HG02610 (cell line): ENCODE measurements at regions not wholly inside any gene's neighbourhood (a gene's known extent, or its start where the extent isn't known, plus 50 kb on each side); places are given as distances from the start of the nearest gene placed in this dataset.
"Not testable (repeated sequence)": the region's sequence is repeated elsewhere in the genome, so short reads cannot be mapped to it uniquely, and the experiment has no call there.

Source experiments
- ATAC-seq: cut with Tn5 transposase; IDR thresholded peaks from one replicate; pipeline ENCODE4 v1.9.1; 2021; ENCODE audit warnings: mild to moderate bottlenecking, moderate library complexity; ENCODE audit not compliant: unreplicated experiment

DNA sequence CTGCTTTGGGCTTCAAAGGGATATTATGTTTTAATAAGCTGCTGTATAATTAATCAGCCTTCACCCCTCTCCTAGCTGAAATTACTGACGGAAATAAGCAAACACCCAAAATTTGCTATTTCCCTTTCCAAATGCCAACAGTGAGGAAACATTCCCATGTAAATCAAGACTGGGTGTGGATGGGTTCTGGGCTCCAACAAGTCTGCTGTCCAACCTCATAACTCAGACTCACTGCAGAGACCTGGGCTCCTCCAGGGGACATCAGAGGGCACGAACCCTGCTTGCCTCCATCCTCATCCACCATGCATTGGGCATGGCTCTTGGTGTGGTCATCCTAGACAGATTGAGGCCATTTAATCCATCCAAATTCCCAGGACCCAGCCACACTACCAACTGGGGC, 173.7 kb downstream of the C1D start:
- ATAC-seq: no peak

- no peak for ATAC-seq
These were observed 171.2 kb downstream of the C1D start for GRCh38 chr2:67891642-67892041.

DNA sequence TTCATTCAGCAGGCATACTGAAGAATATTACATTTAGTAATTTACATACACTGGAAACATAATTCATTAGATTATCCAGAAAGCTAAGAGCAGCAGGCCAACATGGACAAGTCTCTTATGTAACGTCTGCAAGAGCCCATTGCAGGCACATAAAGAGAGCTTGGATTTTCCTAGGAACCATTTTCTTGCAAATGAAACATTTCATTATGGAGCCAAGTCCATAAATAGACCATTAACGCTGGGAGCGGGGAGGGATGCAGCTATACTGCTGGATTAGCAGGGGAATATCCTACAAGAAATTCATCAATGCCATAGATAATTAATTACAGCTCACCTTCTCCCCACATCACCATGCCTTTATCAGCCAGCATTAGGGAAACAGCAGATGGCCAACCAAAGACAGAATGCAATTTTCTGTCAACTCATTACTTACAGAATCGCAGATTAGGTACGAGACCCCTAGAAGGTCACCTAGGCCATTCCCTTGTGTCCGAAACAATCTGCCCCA, 170.4 kb downstream of the C1D start:
- no peak for ATAC-seq

DNA sequence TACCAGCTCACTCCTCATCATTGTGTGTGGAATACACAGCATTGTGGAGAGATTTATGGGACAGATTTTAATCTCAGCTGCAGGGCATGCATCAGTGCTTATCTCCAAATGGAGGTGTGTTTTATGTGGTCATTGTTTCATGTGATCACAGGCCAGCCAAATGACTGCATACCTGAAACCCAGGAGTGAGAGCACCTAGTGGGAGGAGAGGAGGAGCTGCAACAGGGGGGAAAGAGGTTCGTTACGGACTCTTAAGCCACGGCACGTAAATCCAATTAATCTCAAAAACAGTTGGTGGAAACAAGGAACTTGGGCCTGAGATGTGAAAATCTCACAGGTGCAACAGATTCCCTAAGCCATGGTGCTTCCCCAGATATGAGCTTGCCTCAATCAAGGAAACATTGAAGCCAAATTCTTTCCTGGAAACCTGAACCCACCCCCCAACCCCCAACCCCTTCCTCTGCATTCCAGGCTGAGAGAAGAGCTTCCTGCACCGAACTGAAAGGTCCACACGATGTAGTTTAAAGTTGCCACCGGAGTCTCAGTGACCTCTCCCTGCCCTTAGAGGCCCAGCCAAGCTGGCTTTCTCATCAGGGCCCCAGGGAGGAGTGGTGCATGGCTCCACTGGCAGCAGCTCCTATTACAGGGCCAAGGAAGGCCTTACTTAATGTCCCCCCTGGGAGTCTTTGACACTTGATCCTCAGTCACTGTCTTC, 167.4 kb downstream of the C1D start:
- ATAC-seq: no peak

GRCh38 chr2:67896076-67896475, 166.7 kb downstream of the C1D start:
- ATAC-seq: no peak

DNA sequence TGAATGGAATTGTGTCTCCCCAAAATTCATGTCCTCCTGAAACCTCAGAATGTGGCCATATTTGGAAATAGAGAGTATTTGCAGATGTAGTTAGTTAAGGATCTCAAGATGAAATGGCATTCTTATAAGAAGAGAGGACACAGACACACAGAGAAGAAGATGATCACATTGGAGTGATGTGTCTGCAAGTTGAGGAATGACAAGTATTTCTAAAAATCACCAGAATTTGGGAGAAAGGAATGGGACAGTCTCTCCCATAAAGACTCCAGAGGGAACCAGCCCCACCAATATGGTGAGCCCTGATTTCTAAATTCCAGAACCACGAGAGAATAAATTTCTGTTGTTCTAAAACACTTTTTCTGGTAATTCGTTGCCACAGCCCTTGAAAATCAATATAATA, 166.3 kb downstream of the C1D start:
- ATAC-seq: no peak

- ATAC-seq: no peak
These were observed 164.2 kb downstream of the C1D start for GRCh38 chr2:67898595-67898994.

DNA sequence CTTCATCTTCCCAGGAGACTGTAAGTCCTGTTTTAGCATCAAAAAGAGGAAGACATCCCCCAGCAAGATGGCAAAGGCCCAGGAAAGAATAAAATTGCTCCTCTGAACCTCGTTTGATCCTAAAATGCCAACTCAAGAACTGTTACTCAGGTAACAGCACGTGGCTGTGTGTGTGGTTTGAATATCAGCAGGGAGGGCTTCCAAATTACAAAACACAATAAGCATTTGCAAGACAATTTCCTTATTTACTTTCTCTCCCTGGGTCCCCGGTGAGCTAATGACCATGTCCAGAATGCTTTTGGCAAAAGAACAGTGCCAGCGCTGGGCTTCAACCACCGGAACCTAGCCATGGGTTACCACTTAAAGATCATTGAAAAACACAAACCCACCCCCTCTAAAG, 163.6 kb downstream of the C1D start:
- ATAC-seq: no peak

GRCh38 chr2:67900826-67901225, 162.0 kb downstream of the C1D start:
- no peak for ATAC-seq

DNA sequence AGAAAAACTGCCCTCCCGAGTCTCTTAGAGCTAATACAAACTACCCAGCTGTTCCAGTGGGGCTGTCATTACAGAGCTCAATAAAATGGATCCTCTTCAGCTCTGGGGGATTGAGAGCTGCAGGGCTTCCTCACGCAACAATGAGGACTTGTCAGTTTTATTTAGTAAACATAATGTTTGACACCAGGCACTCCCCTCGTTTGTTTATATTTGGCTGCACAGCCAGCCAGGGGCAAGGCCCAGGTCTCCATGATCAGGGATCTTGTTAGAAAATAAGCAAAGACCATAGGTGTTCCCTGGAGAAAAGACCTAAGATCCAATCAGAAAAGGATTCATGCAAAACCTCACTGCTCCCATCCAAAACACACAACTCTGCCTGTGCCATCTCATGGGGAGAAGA, 158.2 kb downstream of the C1D start:
- ATAC-seq: no peak

DNA sequence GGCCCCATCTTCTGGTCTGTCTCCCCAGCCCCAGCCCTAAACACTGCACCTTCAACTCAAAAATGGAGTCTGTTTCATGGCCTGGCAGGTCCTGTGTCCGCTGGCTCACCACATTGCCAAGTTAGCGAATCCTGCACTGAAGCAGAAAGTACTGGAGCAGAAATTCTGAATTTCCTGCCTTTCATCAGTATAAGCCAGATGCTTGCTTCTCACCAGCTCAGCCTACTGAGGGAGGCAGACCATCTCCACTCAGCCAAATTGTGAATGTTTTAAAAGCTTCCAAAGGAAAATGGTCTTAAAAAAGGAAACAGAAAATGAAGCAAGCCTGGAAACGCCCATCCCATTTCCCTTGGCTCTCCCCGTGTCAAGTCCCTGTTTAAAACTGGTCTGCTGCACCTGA, 157.8 kb downstream of the C1D start:
- no peak for ATAC-seq

- ATAC-seq: not testable (repeated sequence)
These were observed 156.3 kb downstream of the C1D start for GRCh38 chr2:67906547-67906946.

DNA sequence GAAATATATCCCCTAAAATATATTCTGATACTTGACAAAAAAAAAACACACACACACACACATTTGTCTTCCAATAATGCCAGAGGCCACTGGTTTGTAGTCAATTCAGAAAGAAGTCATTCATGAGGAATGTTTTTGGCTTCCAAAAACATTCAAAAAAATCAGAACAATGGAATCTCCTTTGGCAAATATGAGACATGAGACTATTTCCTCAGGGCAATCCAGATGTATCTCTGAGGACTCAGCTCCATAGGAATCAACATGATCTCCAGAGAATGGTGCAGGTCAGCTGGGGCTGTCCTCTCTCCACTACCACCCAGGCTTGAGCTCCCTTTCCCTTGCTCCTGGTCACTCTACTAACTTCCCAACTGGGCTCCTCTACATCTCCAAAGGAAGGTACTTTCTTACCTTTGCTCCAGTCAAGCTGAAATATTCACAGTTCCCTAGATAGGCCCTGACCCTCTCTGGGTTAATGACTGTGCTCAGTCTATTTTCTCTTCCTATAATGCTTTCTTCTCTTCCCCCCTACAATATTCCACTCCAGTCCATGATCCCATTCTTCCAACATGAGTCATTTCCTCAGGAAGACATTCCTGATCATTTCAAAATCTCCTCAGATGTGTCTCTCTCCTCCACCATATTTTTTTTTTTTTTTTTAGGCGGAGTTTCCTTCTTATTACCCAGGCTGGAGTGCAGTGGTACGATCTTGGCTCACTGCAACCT, 145.3 kb downstream of the C1D start:
- no peak for ATAC-seq

DNA sequence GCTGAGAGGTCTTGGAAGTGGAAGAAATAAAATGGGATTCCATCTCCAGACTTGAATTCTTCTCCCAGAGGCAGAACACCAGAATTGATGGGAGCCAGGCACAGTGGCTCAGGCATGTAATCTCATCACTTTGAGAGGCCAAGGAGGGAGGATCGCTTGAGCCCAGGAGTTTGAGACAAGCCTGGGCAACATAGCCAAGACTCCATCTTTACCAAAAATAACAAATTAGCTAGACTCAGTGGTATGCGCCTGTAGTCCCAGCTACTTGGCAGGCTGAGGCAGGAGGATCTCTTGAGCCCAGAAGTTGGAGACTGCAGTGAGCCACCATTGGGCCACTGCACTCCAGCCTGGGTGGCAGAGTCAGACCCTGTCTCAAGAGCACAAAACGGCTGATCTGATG, 144.3 kb downstream of the C1D start:
- ATAC-seq: no peak

- ATAC-seq: no peak
These were observed 143.3 kb downstream of the C1D start for GRCh38 chr2:67919490-67919889.

- no peak for ATAC-seq
These were observed 140.6 kb downstream of the C1D start for GRCh38 chr2:67922080-67922785.

DNA sequence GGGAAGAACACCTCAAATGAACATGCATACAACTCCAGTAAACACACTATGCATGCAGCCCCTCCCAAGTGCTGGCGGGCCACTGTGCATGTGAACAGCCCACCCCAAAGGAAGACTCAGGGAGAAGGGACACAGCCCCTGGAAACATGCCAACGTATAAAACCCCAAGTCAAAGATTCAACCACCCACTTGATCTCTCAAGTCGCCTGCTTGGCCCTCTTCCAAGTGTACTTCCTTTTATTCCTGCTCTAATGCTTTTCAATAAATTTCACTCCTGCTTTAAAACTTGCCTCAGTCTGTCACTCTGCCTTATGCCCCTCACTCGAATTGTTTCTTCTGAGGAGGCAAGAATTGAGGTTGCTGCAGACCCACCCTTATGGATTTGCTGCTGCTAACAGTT, 139.1 kb downstream of the C1D start:
- no peak for ATAC-seq

DNA sequence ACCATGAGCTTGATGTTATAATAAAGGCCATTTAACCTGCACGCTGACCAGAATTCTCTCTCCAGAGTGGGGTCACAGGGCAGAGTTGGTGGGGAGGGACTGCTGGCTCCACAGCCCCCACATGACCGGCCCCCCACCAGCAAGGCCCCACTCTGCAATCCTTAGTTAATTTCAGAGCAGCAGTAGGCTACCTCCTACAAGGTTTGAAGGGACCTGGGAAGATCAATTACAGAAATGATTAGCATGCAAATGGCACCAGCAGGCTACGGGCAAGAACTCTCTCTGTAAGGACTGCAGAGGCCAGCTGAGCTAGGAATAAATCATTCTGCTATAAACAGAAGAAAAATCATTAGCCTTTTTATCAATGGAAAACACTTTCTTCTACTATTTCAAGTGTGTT, 135.3 kb downstream of the C1D start:
- ATAC-seq: no peak

DNA sequence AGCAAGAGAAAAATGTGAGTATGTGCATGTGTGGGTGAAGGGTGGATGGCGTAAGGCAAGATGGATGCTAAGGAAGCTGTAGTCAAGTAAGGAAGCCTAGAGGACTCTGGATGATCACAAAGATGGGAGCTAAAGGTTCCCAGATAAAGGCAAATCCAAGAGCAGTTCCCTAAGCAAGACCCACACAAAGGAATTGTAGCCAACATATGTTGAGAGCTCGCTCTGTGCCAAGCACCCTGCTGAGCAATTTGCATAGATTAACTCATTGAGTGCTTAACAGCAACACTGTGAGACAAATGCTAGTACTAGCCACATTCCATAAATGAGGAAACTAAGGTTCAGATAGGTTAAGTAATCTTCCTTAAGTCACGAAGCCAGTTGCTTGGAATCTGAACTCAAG, 132.6 kb downstream of the C1D start:
- ATAC-seq: no peak

DNA sequence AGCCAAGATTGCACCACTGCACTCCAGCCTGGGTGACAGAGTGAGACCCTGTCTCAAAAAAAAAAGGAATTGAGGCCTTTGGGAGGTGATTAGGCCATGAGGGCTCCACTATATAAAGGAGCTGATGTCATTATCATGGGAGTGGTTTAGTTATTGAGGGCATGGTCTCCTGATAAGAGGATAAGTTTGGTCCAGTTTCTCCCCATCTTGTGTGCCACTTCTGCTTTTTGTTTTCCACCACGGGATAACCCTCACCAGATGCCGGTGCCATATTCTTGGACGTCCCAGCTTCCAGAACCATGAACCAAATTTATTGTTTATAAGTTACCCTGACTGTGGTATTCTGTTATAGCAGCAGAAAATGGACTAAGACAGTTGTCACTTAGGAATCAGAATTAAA, 125.8 kb downstream of the C1D start:
- no peak for ATAC-seq

GRCh38 chr2:67938053-67938452, 124.8 kb downstream of the C1D start:
- ATAC-seq: no peak

- no peak for ATAC-seq
These were observed 117.7 kb downstream of the C1D start for GRCh38 chr2:67945056-67945455.
